Testis (tissue), 2 donors: ENCODE measurements at regions not wholly inside any gene's neighbourhood (a gene's known extent, or its start where the extent isn't known, plus 50 kb on each side); places are given as distances from the start of the nearest gene placed in this dataset.
"Not testable (repeated sequence)": the region's sequence is repeated elsewhere in the genome, so short reads cannot be mapped to it uniquely, and the experiment has no call there.

Experiments
- POLR2A ChIP-seq: fragments of 450-650 bp; IDR thresholded peaks from one replicate; pipeline ENCODE4 v1.6.1; 2017; ENCODE audit warnings: antibody characterized with exemption, mild to moderate bottlenecking, moderate library complexity
- TF ChIP-seq, protein P1 (sequence below), 3 experiments: fragments of 450-650 bp in 2 of 3; fragments of 200-600 bp in 1 of 3; sonication (generic) in 1 of 3; IDR thresholded peaks; one replicate each; pipeline ENCODE4 v1.5.1; 2016 to 2019; ENCODE audit warnings: antibody characterized with exemption in 3 of 3, mild to moderate bottlenecking in 2 of 3, moderate library complexity in 1 of 3

DNA sequence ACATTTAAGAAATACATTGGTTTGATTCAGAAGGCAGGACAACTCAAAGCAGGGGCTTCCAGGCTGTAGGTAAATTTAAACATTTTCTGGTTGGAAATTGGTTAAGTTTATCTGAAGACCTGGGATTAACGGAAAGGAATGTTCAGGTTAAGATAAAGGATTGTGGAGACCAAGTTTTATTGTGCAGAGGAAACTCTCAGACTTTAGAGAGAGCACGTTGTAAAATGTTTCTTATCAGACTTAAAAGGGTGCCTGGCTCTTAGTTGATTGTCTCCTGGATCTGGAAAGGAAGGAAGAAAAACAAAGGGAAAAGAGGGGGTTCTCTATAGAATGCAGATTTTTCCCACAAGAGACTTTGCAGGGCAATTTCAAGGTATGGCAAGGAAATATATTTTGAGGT, 55.4 kb upstream of the EVL start:
- not testable (repeated sequence) for TF ChIP-seq POLR2A
- TF ChIP-seq, protein P1, sequence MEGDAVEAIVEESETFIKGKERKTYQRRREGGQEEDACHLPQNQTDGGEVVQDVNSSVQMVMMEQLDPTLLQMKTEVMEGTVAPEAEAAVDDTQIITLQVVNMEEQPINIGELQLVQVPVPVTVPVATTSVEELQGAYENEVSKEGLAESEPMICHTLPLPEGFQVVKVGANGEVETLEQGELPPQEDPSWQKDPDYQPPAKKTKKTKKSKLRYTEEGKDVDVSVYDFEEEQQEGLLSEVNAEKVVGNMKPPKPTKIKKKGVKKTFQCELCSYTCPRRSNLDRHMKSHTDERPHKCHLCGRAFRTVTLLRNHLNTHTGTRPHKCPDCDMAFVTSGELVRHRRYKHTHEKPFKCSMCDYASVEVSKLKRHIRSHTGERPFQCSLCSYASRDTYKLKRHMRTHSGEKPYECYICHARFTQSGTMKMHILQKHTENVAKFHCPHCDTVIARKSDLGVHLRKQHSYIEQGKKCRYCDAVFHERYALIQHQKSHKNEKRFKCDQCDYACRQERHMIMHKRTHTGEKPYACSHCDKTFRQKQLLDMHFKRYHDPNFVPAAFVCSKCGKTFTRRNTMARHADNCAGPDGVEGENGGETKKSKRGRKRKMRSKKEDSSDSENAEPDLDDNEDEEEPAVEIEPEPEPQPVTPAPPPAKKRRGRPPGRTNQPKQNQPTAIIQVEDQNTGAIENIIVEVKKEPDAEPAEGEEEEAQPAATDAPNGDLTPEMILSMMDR (IDR thresholded peaks at IDR 0.05): not testable (repeated sequence)
